B cell (primary cell): ENCODE measurements at regions not wholly inside any gene's neighbourhood (a gene's known extent, or its start where the extent isn't known, plus 50 kb on each side); places are given as distances from the start of the nearest gene placed in this dataset.

Experiments
- CTCF ChIP-seq: fragments of 200-600 bp; IDR thresholded peaks from one replicate; pipeline ENCODE4 v1.8.0; 2022; ENCODE audit warnings: antibody characterized with exemption, mild to moderate bottlenecking
- EZH2 ChIP-seq: IDR thresholded peaks from 2 replicates; pipeline ENCODE4 v1.6.1; 2012; ENCODE audit warnings: borderline replicate concordance, low read depth, mild to moderate bottlenecking, moderate library complexity, low read length; ENCODE audit not compliant: insufficient read depth, poor library complexity, severe bottlenecking

DNA sequence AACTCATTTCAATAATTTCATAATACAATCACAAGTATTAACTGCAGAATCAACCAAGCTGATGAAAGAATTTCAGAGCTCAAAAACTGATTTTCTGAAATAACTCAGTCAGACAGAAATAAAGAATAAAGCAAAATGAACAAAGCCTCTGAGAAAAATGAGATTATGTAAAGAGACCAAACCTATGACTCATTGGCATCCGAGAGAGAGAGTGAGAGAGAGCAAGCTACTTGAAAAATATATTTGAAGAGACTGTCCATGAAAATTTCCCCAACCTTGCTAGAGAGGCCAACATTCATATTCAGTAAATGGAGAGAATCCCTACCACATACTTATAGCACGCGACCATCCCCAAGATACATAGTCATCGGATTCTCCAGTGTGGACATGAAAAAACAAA lies 1376.4 kb downstream of the CDH11 start:
- no peak for TF ChIP-seq EZH2
- no peak for TF ChIP-seq CTCF
